Hepatocyte (in vitro differentiated cells): ENCODE measurements at regions not wholly inside any gene's neighbourhood (a gene's known extent, or its start where the extent isn't known, plus 50 kb on each side); places are given as distances from the start of the nearest gene placed in this dataset.

Experiments used
- DNase-seq: peaks from one replicate; pipeline ENCODE4 v3.0.0-alpha.2; 2016; ENCODE audit warnings: low spot score
- H2AFZ ChIP-seq: fragments of 200-600 bp; sonication (generic); 2 replicates; pipeline ENCODE4 v1.6.0; 2016; ENCODE audit warnings: antibody characterized with exemption, mild to moderate bottlenecking
- H3K27ac ChIP-seq: fragments of 200-600 bp; sonication (generic); 2 replicates; pipeline ENCODE4 v1.5.1; 2016; ENCODE audit warnings: mild to moderate bottlenecking
- H3K27me3 ChIP-seq: fragments of 200-600 bp; sonication (generic); 2 replicates; pipeline ENCODE4 v1.6.1; 2016
- H3K36me3 ChIP-seq: fragments of 200-600 bp; sonication (generic); replicated peaks from 2 replicates; pipeline ENCODE4 v1.5.1; 2016; ENCODE audit warnings: low read depth; ENCODE audit not compliant: insufficient read depth
- H3K4me1 ChIP-seq: fragments of 200-600 bp; sonication (generic); 2 replicates; pipeline ENCODE4 v1.5.1; 2016; ENCODE audit warnings: mild to moderate bottlenecking, moderate library complexity; ENCODE audit not compliant: insufficient read depth
- H3K4me2 ChIP-seq: fragments of 200-600 bp; sonication (generic); 2 replicates; pipeline ENCODE4 v1.6.0; 2016
- H3K4me3 ChIP-seq: fragments of 200-600 bp; sonication (generic); 2 replicates; pipeline ENCODE4 v1.5.1; 2016; ENCODE audit warnings: mild to moderate bottlenecking
- H3K79me2 ChIP-seq: fragments of 200-600 bp; sonication (generic); 2 replicates; pipeline ENCODE4 v1.6.0; 2017; ENCODE audit warnings: mild to moderate bottlenecking
- H3K9me2 ChIP-seq: fragments of 200-600 bp; sonication (generic); replicated peaks from 2 replicates; pipeline ENCODE4 v1.6.0; 2017; ENCODE audit warnings: mild to moderate bottlenecking; ENCODE audit not compliant: insufficient read depth
- H3K9me3 ChIP-seq: fragments of 200-600 bp; sonication (generic); 2 replicates; pipeline ENCODE4 v1.5.1; 2016; ENCODE audit warnings: low read depth, mild to moderate bottlenecking
- H4K20me1 ChIP-seq: fragments of 200-600 bp; sonication (generic); 2 replicates; pipeline ENCODE4 v1.6.0; 2016; ENCODE audit warnings: mild to moderate bottlenecking; ENCODE audit not compliant: insufficient read depth, poor library complexity, severe bottlenecking
- CTCF ChIP-seq: fragments of 200-600 bp; sonication (generic); IDR thresholded peaks from 2 replicates; pipeline ENCODE4 v1.5.1; 2016; ENCODE audit warnings: antibody characterized with exemption, mild to moderate bottlenecking; ENCODE audit not compliant: poor library complexity
- EZH2 ChIP-seq: fragments of 200-600 bp; sonication (generic); IDR thresholded peaks from 2 replicates; pipeline ENCODE4 v1.6.1; 2016; ENCODE audit warnings: antibody characterized with exemption, mild to moderate bottlenecking, borderline replicate concordance
- EZH2phosphoT487 ChIP-seq: fragments of 200-600 bp; sonication (generic); IDR thresholded peaks from one replicate; pipeline ENCODE4 v1.6.1; 2018; ENCODE audit warnings: antibody characterized with exemption, mild to moderate bottlenecking, low read depth, moderate library complexity; ENCODE audit not compliant: unreplicated experiment, severe bottlenecking
- WGBS: methylation state at CpG from one replicate; pipeline ENCODE4 v1.1.6; 2016; ENCODE audit warnings: low lambda C conversion rate; ENCODE audit errors: missing lambda C conversion rate; 5-methylcytosine and 5-hydroxymethylcytosine counted together

GRCh38 chr1:95650631-95651030, 416.6 kb downstream of the RWDD3 start:
- Histone ChIP-seq H3K36me3 (no peaks in the 10 kb centered on the region), H2AFZ (no peak overlapping the region), H4K20me1 (no peaks in the 10 kb centered on the region), H3K9me3 (no peaks in the 10 kb centered on the region), H3K4me2 (no peak overlapping the region), H3K27me3 (no peaks in the 10 kb centered on the region), H3K4me1 (no peaks in the 10 kb centered on the region), H3K4me3 (no peak overlapping the region), H3K9me2 (no peaks in the 10 kb centered on the region), H3K79me2 (no peaks in the 10 kb centered on the region), H3K27ac (no peak overlapping the region)
- no peak for DNase-seq
- 84% methylated on average over 3 of the region's 3 CpGs for WGBS
- TF ChIP-seq CTCF (no peak), EZH2phosphoT487 (no peak), EZH2 (no peak)

GRCh38 chr1:95652423-95652965, 418.5 kb downstream of the RWDD3 start:
- Histone ChIP-seq H3K4me2 (no peak overlapping the region), H3K9me3 (no peaks in the 10 kb centered on the region), H3K4me3 (no peak overlapping the region), H3K4me1 (no peaks in the 10 kb centered on the region), H3K9me2 (no peaks in the 10 kb centered on the region), H3K79me2 (no peaks in the 10 kb centered on the region), H3K27ac (no peak overlapping the region), H4K20me1 (no peaks in the 10 kb centered on the region), H3K27me3 (no peaks in the 10 kb centered on the region), H2AFZ (no peak overlapping the region), H3K36me3 (no peaks in the 10 kb centered on the region)
- no peak for DNase-seq
- TF ChIP-seq EZH2phosphoT487, result no peak
- no peak for TF ChIP-seq EZH2
- no peak for TF ChIP-seq CTCF
- 86% methylated on average over 8 of the region's 8 CpGs for WGBS

GRCh38 chr1:95653618-95654017, 419.6 kb downstream of the RWDD3 start:
- H2AFZ ChIP-seq, result no peak overlapping the region
- no peaks in the 10 kb centered on the region for H3K36me3 ChIP-seq
- H3K9me3 ChIP-seq, result no peaks in the 10 kb centered on the region
- H3K27ac ChIP-seq, result no peak overlapping the region
- H3K4me2 ChIP-seq, result no peak overlapping the region
- H3K4me3 ChIP-seq, result no peak overlapping the region
- no peaks in the 10 kb centered on the region for H3K27me3 ChIP-seq
- TF ChIP-seq EZH2 (no peak), EZH2phosphoT487 (no peak), CTCF (no peak)
- DNase-seq, result no peak
- no peaks in the 10 kb centered on the region for H3K79me2 ChIP-seq
- no peaks in the 10 kb centered on the region for H3K9me2 ChIP-seq
- no peaks in the 10 kb centered on the region for H4K20me1 ChIP-seq
- H3K4me1 ChIP-seq, result no peaks in the 10 kb centered on the region
- 67% methylated on average over 4 of the region's 4 CpGs for WGBS
